Heart left ventricle (tissue), 16 donors: ENCODE measurements at regions not wholly inside any gene's neighbourhood (a gene's known extent, or its start where the extent isn't known, plus 50 kb on each side); places are given as distances from the start of the nearest gene placed in this dataset.

Source experiments
- ATAC-seq, 4 donors: fragments of 200-7000 bp; cut with Tn5 transposase; one replicate each; pipeline ENCODE4 v1.9.1; 2020 to 2022; ENCODE audit warnings: moderate library complexity in 4 of 4, mild to moderate bottlenecking in 3 of 4, moderate number of reproducible peaks in 1 of 4
- DNase-seq, 5 donors: peaks; one replicate each; pipeline ENCODE4 v3.0.0-alpha.2; 2020
- H3K27ac ChIP-seq, 12 donors: fragments of 200-600 bp; sonication (generic) in 4 of 12; one replicate each; pipeline versions ENCODE4 v1.5.0 to v1.8.0; 2016 to 2022; ENCODE audit warnings: mild to moderate bottlenecking in 2 of 12
- H3K27me3 ChIP-seq, 9 donors: fragments of 200-600 bp; sonication (generic) in 2 of 9; one replicate each; pipeline versions ENCODE4 v1.5.1 to v1.8.0; 2016 to 2022; ENCODE audit warnings: mild to moderate bottlenecking in 3 of 9
- H3K36me3 ChIP-seq, 9 donors: fragments of 200-600 bp; sonication (generic) in 2 of 9; one replicate each; pipeline versions ENCODE4 v1.5.0 to v1.8.0; 2018 to 2022; ENCODE audit warnings: mild to moderate bottlenecking in 2 of 9
- H3K4me1 ChIP-seq, 12 donors: fragments of 200-600 bp; sonication (generic) in 4 of 12; one replicate each; pipeline versions ENCODE4 v1.5.0 to v1.8.0; 2016 to 2022; ENCODE audit warnings: mild to moderate bottlenecking in 3 of 12
- H3K4me3 ChIP-seq, 12 donors: fragments of 200-600 bp; sonication (generic) in 4 of 12; one replicate each; pipeline versions ENCODE4 v1.5.0 to v1.8.0; 2017 to 2022; ENCODE audit warnings: mild to moderate bottlenecking in 9 of 12, moderate library complexity in 4 of 12
- H3K9me3 ChIP-seq, 12 donors: fragments of 200-600 bp; sonication (generic) in 4 of 12; one replicate each; pipeline versions ENCODE4 v1.5.0 to v1.8.0; 2016 to 2022; ENCODE audit warnings: mild to moderate bottlenecking in 1 of 12
- CTCF ChIP-seq, 12 donors: fragments of 200-600 bp; sonication (generic) in 4 of 12; IDR thresholded peaks; one replicate each; pipeline versions ENCODE4 v1.5.0 to v1.8.0; 2018 to 2022; ENCODE audit warnings: antibody characterized with exemption in 12 of 12, mild to moderate bottlenecking in 5 of 12
- POLR2A ChIP-seq, 2 donors: fragments of 450-650 bp; IDR thresholded peaks; one replicate each; pipeline ENCODE4 v1.6.1; 2017; ENCODE audit warnings: antibody characterized with exemption in 2 of 2, mild to moderate bottlenecking in 2 of 2, moderate library complexity in 2 of 2
- WGBS, 4 donors: extraction: QIAGEN DNeasy Blood & Tissue Kit in 2 of 4; methylation state at CpG; one replicate each; pipeline versions ENCODE4 v1.1.5 to v1.1.7; 2013 to 2018; 5-methylcytosine and 5-hydroxymethylcytosine counted together
- intact Hi-C, 10 donors: fragments of 100-400 bp; cut with DNase I; formaldehyde crosslinking; loops; one replicate each; pipeline versions ENCODE4 v1.11.1 to v1.14.2; 2022
- donor health status: ischemic (EF 13 %, LVEDD 7.1; RV severe dilation, severe dysfunction).
- donor health status: healthy with polysubstance abuse.
- donor health status: DM: no; HTN: yes; CAD: no.
- donor health status: DM: no; HTN: no; CAD: no.
- donor health status: ischemic (EF 25% LVEDD 6.9; RV normal size, moderate dysfunction).
- donor health status: ischemic (EF 25% LVEDD 5.7; RV mildly dilated, moderate dysfunction).
- donor health status: healthy.
- donor health status: DM: yes; HTN: yes; CAD: no.
- donor health status: ischemic (EF 35%, LVEDD 5.7; RV mildly dilated, moderate dysfunction).
- donor health status: nonischemic (EF 11% LVEDD 7.7; RV severe dilation, severe dysfunction).
- donor health status: DM: yes; HTN: yes; CAD: no.
- donor health status: PGD.
- donor health status: ischemic (EF 29% LVEDD 5.4; RV normal size, mild dysfunction).
- donor health status: nonischemic (EF 23%, LVEDD 6.1; RV moderate dilation, normal function).

GRCh38 chr5:31114817-31115216 is 78.7 kb upstream of the CDH6 start:
- H3K4me1 ChIP-seq: peaks cover 0 to 4% (median 0%) of the 10 kb centered on the region in 12 donors
- WGBS, 4 donors: 55 to 68% (median 61%) methylated on average over 2 of the region's 2 CpGs
- intact Hi-C loops: no loop called here

GRCh38 chr5:31113666-31114350 is 79.7 kb upstream of the CDH6 start:
- no peak overlapping the region for H3K27ac ChIP-seq
- no peaks in the 10 kb centered on the region for H3K36me3 ChIP-seq
- DNase-seq: no peak
- TF ChIP-seq CTCF (IDR thresholded peaks at IDR 0.05) (no peak), POLR2A (IDR thresholded peaks at IDR 0.05) (no peak)
- no peak for ATAC-seq
- no peak overlapping the region for H3K4me3 ChIP-seq
- WGBS, 4 donors: 51 to 69% (median 66%) methylated on average over 1 of the region's 1 CpG
- intact Hi-C loops: no loop called here
- H3K9me3 ChIP-seq: no peaks in the 10 kb centered on the region
- H3K4me1 ChIP-seq: peaks cover 0 to 4% (median 0%) of the 10 kb centered on the region in 12 donors
- no peaks in the 10 kb centered on the region for H3K27me3 ChIP-seq

More at GRCh38 chr5:31114817-31115216, 78.7 kb upstream of the CDH6 start:
- ATAC-seq (no peak), DNase-seq (no peak)
- no peak overlapping the region for H3K27ac ChIP-seq
- no peaks in the 10 kb centered on the region for H3K36me3 ChIP-seq
- no peak overlapping the region for H3K4me3 ChIP-seq
- H3K9me3 ChIP-seq: no peaks in the 10 kb centered on the region
- H3K27me3 ChIP-seq: no peaks in the 10 kb centered on the region
- TF ChIP-seq CTCF (IDR thresholded peaks at IDR 0.05): no peak
- no peak for TF ChIP-seq POLR2A (IDR thresholded peaks at IDR 0.05)

GRCh38 chr5:31113101-31113500 is 80.4 kb upstream of the CDH6 start:
- no peak for ATAC-seq
- intact Hi-C loops: no loop called here

GRCh38 chr5:31107091-31107518 is 86.4 kb upstream of the CDH6 start:
- TF ChIP-seq CTCF (IDR thresholded peaks at IDR 0.05) (no peak), POLR2A (IDR thresholded peaks at IDR 0.05) (no peak)
- Histone ChIP-seq H3K27ac (no peak overlapping the region), H3K4me3 (no peak overlapping the region), H3K4me1 (peaks cover 0 to 11% (median 0%) of the 10 kb centered on the region in 12 donors), H3K36me3 (no peaks in the 10 kb centered on the region), H3K27me3 (no peaks in the 10 kb centered on the region), H3K9me3 (no peaks in the 10 kb centered on the region)
- DNase-seq (no peak), ATAC-seq (no peak)
- 20 to 28% (median 26%) methylated on average over 2 of the region's 2 CpGs for WGBS, 4 donors
- intact Hi-C loops: no loop called here

More at GRCh38 chr5:31113101-31113500, 80.4 kb upstream of the CDH6 start:
- Histone ChIP-seq H3K4me3 (no peak overlapping the region), H3K27me3 (no peaks in the 10 kb centered on the region), H3K27ac (no peak overlapping the region), H3K4me1 (peaks cover 0 to 4% (median 0%) of the 10 kb centered on the region in 12 donors), H3K36me3 (no peaks in the 10 kb centered on the region), H3K9me3 (no peaks in the 10 kb centered on the region)
- no peak for DNase-seq
- WGBS, 4 donors: 45 to 59% (median 48%) methylated on average over 3 of the region's 3 CpGs
- TF ChIP-seq POLR2A (IDR thresholded peaks at IDR 0.05): no peak
- TF ChIP-seq CTCF (IDR thresholded peaks at IDR 0.05): no peak
